Activated CD4-positive, alpha-beta T cell treated with anti-CD3 and anti-CD28 coated beads, Interleukin-2, Interleukin-6, amounts not matched to agents 100 ng/mL and 50 ng/mL, durations not matched to agents 16 hours and 8 hours (primary cell): ENCODE measurements at regions not wholly inside any gene's neighbourhood (a gene's known extent, or its start where the extent isn't known, plus 50 kb on each side); places are given as distances from the start of the nearest gene placed in this dataset.
A peak's percentile ranks its signal among the peaks of the same experiment; 100 is the strongest.

ENCODE experiments used
- DNase-seq: peaks from one replicate; pipeline ENCODE4 v3.0.0-alpha.2; 2020

DNA sequence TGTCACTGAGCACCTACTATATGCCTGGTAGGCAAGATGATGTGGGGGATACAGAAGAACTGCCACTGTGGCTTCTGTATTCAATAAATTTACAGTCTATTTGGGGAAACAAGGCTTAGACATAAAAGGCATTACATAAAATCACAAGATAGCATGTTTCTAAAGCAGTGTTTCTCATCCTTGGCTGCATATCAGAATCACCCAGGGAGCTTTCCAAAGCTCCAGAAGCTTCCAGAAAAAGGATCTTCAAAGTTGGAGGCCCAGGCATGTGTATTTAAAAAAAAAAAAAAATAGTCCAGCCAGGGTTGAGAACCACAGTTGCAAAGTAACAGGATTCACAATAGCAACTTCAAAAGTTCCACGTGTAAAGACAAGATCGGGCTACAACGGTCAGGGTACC, 112.4 kb upstream of the SPACA1 start:
- no peak for DNase-seq

DNA sequence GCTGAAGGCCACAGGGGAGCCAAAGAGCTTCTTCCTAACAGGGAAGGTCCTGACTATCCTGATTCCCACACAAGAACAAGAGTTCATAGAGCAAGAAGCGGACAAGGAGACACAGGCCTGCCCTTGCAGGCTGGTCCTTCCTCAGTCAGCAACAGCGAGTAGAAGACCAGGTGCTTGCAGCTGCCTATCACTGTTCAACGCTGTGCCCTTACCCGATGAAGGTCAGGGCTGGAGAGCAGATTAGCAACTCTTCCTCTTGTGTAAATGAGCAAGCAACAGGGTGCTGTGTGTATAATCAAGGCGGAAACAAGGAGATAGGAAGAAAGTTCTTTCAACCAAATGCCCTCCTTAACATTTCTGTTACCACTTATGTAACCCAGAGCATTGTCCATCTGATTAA, 115.3 kb upstream of the SPACA1 start:
- DNase-seq = no peak

DNA sequence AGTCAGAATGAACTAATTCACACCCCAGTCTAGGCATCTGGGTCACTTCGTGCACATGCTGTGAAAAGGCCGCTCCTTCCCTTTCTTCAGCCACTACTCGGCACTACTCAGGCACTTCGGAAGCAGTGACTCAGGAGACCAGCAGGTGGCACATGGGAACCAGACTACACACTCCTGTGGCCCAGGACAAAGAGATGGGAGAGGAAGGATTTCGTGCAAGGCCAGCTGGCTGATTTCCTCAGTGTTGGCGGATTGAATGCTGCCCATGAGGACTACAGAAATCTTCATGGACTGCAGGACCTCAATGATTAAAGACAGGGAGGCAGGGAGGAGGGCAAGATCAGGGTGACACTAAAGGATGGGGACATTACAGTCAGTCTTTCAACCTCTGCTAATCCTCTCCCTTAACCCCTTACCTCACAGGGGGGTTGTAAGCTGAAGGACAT, 117.8 kb upstream of the SPACA1 start:
- DNase-seq = peak; percentile 78

- no peak for DNase-seq
Measured at GRCh38 chr6:87926687-87927086, 121.0 kb upstream of the SPACA1 start.

- DNase-seq = no peak
Measured at GRCh38 chr6:87926072-87926471, 121.6 kb upstream of the SPACA1 start.

DNA sequence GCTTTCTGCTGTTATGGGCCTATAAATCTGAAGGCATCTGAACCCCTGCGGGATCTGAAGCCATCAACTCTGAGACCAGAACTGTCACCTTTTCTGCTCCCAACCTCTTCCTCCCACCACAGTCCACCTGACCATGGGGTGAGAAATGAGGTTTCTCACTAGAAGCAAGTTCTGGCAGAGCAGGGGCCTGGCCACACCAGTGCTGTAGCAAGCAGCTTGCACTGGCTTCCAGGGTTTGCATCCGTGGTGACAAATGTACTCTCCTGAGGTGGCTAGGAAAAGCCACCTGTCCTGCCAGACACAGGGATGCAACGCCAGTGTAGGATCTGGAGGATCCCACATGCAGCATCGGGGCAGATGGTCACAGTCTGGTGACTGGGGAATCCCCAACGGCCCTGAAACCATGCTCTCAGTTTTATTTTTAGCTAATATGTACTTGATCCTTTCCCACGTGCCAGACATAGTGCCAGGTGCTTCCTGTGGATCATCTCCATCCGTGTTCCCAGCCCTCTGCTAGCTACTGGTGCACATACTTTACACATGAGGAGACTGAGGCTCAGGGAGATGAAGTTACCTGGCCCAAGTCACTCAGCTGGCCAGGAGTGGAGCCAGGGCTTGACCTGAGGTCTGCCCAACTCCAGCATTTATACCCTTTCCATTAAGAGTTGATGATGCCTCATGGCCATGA, 122.1 kb upstream of the SPACA1 start:
- peak; percentile 44 for DNase-seq

GRCh38 chr6:87923389-87924050, 124.1 kb upstream of the SPACA1 start:
- no peak for DNase-seq

GRCh38 chr6:87922947-87923330, 124.7 kb upstream of the SPACA1 start:
- DNase-seq = peak; percentile 63

GRCh38 chr6:87922196-87922946, 125.3 kb upstream of the SPACA1 start:
- no peak for DNase-seq

GRCh38 chr6:87921034-87921433, 126.6 kb upstream of the SPACA1 start:
- DNase-seq = no peak

DNA sequence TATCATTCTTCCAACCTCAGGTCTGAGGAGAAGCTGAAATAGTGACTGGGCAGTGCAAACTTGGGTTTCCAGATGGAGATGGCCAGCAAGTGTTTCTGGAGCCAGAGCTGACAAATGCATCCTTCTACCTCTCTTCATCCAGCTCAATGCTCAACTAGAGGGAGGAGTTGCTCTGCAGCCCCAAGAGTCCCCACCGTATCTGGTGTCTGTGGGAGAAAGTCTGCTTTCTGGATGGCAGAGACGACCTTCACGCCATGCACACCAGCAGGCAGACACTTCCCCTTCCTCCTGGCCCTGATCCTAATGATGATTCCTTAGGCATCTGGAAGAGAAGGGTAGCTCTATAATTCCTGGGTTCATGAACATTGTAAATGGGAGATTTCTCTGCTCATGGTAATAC, 127.4 kb upstream of the SPACA1 start:
- no peak for DNase-seq

- no peak for DNase-seq
Measured at GRCh38 chr6:87919416-87919815, 128.2 kb upstream of the SPACA1 start.

GRCh38 chr6:87919001-87919400, 128.6 kb upstream of the SPACA1 start:
- no peak for DNase-seq

DNA sequence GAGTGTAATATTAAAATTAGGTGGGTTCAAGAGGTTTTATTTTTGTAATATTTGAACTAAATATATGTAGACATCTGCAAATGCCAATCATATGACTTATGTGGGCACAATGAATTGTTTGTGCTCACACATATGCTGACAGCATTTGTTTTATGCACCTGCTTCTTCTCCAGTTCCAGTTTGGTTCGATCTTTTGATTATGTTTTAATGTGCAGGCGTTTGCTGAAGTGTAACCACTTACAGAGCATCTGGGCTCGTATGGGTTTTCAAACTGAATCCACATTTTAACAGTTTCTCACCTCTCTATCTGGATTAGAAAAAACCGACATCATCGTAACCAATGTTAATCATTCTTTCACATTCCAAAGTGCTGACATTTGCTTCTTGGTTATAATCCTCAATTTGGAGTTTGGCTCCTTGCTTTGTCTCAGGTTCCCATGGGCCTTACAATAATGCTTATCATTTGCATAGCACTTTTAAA, 129.1 kb upstream of the SPACA1 start:
- DNase-seq = no peak

GRCh38 chr6:87917886-87918285, 129.8 kb upstream of the SPACA1 start:
- DNase-seq = no peak

DNA sequence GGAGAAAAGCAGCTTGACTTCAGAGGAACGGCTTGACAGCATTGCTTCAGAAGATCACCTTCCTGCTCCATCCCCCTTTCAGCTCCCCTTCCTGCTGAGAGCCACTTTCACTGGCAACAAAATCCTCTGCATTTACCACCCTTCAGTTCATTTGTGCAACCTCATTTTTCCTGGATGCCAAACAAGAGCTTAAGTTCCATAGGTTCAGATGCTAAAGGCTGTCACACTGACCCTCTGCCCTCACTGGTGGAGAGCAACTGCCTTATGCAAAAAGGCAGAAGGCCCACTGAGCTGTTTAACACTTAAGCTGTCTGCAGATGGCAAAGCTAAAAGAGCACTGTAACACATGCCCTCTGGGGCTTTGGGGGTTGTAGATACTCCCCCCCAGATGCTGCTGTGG, 131.2 kb upstream of the SPACA1 start:
- DNase-seq = no peak

DNA sequence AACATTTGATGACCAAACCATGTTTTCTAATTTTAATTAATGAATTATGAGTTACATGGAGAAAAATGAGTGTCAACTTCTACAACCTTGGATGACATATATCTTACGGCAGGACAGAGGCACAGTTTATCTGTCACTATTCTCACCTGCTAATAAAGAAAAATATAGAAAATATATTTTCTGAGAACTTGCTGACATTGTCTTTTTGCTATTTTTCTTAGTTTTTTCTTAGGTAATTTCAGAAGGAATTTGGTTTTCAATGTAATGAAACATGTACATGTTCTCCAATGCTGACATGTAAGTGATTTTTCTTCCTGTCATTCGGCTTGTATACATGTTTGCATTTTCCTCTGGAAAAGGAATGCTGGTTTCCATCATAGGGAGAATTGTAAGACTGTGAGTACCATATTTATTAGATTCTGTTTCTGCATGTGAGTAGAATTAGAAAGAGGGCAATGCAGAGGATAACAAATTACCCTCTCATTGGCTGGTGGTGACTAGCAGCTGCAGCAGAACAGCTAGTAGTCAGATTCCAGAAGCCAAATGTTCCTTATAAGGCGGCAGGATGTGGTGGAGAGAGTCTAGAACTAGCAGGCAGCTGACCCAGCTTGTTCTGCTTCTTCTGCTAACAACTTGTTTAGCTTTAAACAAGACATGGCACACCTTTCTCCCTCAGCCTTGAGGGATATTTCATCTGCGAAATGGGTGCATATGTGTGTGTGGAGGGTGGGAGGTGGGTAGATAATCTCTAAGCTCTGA, 132.8 kb upstream of the SPACA1 start:
- no peak for DNase-seq

DNA sequence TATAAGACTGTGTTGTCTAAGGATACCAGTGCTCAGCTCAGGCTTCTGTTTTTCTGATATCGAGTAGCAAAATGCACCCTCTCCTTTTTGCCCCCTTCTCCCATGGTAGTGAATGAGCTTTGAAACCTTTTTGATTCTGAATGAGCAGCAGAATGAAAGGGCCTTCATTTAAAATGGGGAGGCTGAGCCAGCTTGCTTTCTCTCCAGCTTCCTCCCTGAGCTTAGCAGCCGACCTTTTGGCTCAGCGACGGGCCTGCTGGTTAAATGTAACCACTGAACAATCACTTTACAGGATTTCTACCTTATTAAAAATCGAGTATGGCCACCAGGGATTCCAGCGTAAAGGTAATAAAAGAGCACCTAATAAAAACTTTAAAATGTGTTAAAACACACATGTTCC, 133.7 kb upstream of the SPACA1 start:
- DNase-seq = no peak

GRCh38 chr6:87912102-87912501, 135.5 kb upstream of the SPACA1 start:
- DNase-seq = no peak

DNA sequence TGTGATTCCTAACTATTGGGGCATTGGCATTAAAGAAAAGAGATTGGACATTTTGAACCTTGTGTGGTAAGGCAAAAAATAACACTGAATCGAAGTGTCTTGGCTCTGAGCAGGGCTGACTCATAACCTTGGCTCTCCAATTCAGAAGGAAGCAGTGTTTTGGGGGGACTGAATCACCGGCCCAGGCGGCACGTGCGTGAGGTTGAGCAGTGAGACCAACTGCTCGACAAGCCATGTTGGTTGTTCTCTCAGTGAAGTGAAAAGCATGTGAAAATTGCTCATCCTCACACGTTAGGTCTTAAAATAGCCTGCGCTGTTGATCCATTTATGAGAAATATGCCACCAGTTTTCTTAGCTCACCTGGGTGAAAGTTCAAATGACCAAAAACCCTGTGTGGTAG, 137.8 kb upstream of the SPACA1 start:
- peak; percentile 33 for DNase-seq

- no peak for DNase-seq
Measured at GRCh38 chr6:87908978-87909811, 138.4 kb upstream of the SPACA1 start.

DNA sequence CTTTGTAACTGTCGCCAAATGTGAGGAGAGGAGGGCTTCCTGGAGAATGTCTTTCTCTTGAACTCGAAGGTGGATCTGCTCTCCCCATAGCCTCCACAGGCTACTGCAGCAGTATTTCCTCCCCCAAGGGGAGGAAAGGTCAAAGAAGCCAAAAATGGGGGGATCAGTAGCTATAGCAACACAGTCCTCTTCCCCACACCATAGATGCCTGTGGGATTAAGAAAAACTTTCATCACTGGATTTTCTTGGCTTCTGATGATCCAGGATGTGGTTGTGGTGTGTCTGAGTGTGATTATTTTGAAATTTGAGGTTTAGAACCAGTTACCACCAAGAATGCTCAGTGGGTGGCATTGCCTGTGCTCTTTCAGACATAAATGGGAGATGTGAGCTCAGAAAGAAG, 140.1 kb upstream of the SPACA1 start:
- peak; percentile 61 for DNase-seq
